GM20000 (cell line): ENCODE measurements at regions not wholly inside any gene's neighbourhood (a gene's known extent, or its start where the extent isn't known, plus 50 kb on each side); places are given as distances from the start of the nearest gene placed in this dataset.

ENCODE experiments used
- DNase-seq: peaks from one replicate; pipeline ENCODE4 v3.0.0; 2012; ENCODE audit warnings: low spot score
- TF ChIP-seq, protein P1 (sequence below): IDR thresholded peaks from 2 replicates; pipeline ENCODE4 v1.5.1; 2012; ENCODE audit warnings: mild to moderate bottlenecking, control low read depth; ENCODE audit errors: extremely low read depth, missing control alignments

DNA sequence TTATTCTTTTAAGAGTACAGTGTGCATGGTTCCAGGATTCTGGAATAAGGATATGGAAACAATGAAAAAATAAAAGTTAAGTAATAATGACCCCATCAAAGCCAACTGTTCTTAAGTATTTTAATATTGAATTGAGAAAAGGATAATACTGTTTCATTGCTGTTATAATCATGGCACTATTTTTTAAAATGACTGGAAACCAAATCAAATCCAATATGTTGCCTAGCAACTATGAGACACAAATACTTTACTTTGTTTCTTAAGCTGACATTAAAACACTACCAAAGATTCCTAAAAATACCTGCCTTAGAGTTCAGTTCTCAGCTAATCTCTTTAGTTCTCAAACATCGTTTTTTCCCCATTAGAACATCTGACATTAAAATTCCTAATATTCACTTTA is 66.4 kb upstream of the OTOGL start:
- DNase-seq, result no peak
- TF ChIP-seq, protein P1, sequence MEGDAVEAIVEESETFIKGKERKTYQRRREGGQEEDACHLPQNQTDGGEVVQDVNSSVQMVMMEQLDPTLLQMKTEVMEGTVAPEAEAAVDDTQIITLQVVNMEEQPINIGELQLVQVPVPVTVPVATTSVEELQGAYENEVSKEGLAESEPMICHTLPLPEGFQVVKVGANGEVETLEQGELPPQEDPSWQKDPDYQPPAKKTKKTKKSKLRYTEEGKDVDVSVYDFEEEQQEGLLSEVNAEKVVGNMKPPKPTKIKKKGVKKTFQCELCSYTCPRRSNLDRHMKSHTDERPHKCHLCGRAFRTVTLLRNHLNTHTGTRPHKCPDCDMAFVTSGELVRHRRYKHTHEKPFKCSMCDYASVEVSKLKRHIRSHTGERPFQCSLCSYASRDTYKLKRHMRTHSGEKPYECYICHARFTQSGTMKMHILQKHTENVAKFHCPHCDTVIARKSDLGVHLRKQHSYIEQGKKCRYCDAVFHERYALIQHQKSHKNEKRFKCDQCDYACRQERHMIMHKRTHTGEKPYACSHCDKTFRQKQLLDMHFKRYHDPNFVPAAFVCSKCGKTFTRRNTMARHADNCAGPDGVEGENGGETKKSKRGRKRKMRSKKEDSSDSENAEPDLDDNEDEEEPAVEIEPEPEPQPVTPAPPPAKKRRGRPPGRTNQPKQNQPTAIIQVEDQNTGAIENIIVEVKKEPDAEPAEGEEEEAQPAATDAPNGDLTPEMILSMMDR, result no peak

DNA sequence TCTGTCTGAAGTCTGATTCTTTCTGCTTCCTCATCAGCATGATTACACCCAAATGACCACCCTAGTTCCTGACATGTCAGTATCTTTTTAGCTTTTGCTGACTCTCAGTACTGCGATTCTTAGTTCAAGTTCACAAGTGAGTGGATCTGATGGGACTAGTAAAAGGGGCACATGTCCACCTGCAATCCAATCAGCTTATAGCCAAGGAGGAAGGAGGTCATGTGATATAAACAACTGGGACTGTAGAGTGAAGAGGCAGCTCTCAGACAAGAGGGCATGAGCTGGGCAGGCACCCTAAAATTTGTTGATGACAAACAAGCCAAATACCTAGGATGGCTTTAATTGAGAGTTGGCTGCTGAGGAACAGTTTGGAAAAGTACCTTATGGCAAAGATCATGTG is 68.1 kb upstream of the OTOGL start:
- DNase-seq, result no peak
- TF ChIP-seq, protein P1, result no peak

DNA sequence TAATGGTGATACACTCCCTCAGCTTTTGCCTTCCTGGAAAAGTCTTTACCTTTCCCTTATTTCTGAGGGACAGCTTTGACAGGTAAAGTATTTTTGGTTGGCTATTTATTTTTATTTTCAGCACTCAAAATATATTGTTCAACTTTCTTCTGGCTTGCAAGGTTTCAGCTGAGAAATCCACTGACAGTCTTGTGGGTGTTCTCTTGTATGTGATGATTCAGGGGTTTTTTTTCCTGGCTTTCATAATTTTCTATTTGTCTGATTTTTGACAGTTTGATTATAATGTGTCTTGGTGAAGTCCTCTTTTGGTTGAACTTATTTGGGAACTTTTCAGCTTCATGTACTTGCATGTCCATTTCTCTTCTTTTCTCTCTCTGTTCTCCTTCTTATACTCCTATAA is 73.7 kb upstream of the OTOGL start:
- TF ChIP-seq, protein P1, result no peak
- no peak for DNase-seq

DNA sequence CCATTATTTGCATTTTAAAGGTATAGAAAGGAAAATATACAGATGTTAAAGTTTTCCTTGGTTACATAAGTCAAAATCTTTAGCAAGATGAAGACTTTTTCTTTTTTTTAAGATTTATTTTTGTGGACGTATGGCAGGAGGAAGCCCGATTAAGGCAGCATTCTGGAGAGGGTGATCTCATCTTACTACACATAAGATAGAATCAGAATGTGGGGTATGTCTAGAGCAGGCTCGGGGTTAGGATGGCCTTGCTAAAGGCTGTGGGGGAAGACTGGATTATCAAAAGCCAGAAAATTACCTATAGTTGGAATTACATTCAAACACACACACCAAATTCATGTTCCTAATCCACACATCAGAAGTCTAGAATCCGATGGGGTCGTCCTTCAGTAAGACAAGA is 79.6 kb upstream of the OTOGL start:
- TF ChIP-seq, protein P1, result no peak
- DNase-seq, result no peak

DNA sequence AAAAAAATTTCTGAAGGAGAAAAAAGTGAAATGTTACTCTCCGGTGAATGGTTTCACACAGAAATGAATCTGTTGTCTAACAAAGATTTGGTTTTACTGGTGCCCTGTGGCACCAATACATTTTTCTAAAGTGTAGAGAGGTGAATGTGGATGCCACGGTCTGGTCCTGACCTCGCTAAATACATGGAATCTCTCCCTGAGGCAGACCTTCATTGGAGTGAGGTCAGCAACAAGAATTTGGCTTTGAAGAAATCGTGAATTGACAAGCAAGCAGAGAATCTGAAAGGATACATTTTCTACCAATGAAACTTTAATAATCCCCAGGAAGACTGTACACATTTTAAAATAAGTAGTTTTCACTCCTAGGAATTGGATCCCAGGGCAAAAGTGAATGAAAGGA is 81.2 kb upstream of the OTOGL start:
- DNase-seq, result no peak
- TF ChIP-seq, protein P1, result no peak

DNA sequence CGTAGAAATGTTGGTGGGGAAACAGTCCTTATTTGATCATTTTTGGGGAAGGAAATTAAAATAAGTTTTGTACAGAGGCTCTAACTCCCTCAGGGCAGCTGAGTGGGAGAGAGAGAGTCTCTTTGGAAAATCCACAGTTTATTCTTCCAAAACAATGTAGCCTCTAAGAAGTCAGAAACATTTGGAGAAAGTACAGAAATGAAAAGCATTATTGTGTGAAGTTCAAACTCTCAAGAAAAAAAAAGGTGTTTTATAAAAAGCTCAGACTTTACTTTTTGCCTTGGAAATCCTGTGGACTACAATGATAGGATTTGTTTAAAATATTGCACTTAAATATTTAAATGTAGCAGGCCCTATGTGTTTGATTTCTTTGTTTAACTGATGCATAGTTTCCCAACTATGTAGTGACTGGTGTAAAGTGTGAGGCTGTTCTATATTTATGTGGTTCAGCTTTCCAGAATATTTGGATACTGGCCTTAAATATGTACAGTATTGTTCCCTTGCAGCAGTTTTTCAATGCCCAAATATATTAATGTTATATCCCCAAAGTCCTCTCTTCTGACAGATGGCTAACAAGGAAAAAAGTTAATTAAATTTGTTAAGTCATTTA is 82.0 kb upstream of the OTOGL start:
- TF ChIP-seq, protein P1, result no peak
- no peak for DNase-seq

DNA sequence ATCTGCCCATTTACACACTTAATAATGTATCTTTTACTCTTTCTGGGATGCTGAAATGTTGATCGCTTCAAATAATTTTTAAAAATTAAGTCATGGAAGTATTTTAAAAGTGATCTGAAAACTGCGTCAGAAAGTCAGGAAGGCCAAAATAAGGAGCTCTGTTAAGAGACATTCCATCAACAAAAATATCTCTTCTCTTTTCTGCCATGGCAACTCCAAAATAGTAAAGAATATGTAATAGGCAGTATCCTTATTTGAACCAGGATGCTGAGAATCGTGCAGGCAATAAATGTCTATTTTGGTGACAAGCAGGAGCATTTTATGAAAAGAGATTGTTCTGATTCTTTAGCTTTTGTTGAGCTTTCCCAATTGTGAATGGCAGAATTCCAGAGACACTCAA is 81.8 kb upstream of the PPP1R12A start:
- no peak for DNase-seq
- TF ChIP-seq, protein P1, result no peak
